HG03108 (cell line): ENCODE measurements at regions not wholly inside any gene's neighbourhood (a gene's known extent, or its start where the extent isn't known, plus 50 kb on each side); places are given as distances from the start of the nearest gene placed in this dataset.
"Not testable (repeated sequence)": the region's sequence is repeated elsewhere in the genome, so short reads cannot be mapped to it uniquely, and the experiment has no call there.

Source experiments
- ATAC-seq: cut with Tn5 transposase; IDR thresholded peaks from one replicate; pipeline ENCODE4 v1.9.1; 2021; ENCODE audit warnings: moderate library complexity; ENCODE audit not compliant: unreplicated experiment

GRCh38 chr4:155592179-155592937, 74.3 kb upstream of the GUCY1A1 start:
- ATAC-seq = no peak

DNA sequence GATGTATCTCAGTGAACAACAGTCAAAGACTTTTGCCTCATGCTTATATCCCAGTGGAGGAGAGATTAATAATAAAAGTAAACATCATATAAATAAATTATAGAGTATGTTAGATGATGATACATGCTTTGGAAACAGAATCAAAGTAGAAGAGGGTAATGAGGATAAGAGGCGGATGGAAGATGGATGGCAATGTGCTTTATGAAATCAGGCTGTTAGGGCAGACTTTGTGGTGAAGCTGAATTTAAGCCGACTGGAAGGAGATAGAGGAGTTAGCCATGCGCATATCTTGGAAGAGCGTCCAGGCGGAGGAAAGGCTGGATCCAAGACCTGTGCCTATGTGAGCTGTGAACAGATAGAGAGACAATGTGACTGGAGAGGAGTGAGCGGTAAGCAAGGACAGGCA, 74.9 kb upstream of the GUCY1A1 start:
- ATAC-seq = no peak

DNA sequence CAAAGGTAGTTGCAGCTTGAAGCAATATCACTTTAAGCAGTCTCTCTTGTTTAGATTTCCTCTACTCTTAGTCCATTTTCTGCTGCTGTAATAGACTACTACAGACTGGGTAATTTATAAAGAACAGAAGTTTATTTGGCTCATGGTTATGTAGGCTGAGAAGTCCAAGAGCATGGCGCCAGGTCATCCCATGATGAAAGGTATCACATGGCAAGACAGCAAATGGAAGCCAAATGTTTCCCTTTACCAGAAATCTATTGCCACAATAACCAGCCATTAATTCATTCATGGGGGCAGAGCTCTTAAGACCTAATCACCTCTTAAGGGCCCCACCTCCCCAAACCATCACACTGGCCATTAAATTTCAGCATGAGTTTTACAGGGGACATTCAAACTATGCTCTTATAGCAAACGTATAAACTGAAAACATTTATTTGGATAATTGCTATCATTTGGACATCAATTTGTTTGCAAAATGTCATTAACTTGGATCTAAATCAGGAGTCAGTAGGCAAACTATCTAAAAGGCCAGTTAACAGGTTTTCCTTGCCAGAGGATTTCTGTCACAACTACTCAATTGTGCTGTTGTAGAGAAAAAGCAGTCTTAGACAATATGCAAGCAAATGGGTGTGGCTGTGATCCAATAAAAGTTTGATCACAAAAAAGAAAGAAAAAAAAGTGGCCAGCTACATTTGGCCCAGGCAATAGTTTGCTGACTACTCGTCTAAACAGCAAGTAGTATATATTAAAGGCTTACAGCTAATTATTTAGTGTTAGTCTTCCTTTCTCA, 75.7 kb upstream of the GUCY1A1 start:
- no peak for ATAC-seq

DNA sequence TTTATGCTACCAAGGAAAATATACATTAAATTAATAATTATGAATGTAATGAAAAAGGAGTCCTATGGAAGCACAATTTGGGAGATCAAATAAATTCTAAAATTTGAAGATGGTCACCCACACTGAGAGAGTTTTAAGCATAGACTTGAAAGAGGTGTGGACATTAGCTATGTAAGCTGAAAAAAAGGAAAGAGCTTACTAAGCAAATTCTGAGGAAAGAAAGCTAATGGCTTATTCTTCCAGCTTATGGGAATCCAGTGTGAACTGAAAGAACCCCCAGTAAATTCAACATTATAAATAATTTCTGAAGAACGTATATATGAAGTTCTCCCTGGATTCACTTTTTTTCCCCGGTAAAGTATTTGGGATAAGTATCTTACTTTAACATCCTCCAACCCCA, 78.2 kb upstream of the GUCY1A1 start:
- no peak for ATAC-seq

- no peak for ATAC-seq
These were observed 78.9 kb upstream of the GUCY1A1 start for GRCh38 chr4:155587766-155588165.

GRCh38 chr4:155582971-155583437, 83.6 kb upstream of the GUCY1A1 start:
- ATAC-seq = no peak

DNA sequence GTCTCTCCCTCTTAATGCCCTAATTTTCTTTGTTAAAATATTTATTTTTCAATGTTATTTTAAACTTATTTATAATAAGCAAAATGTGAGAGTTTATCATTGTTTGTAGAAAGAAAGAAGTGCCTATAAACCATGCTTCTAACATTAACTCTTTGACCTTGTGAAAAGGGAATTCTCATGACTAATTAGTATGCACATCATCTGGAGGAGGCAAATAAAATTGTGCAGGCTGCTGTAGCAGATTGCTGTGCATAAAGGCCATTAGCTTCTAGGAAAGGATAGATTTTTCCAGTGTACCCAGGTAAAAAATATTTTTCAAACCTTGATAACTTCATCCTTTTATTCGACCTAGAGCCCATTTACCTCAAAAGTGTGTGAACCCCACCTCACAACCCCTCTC, 84.6 kb upstream of the GUCY1A1 start:
- ATAC-seq = no peak

DNA sequence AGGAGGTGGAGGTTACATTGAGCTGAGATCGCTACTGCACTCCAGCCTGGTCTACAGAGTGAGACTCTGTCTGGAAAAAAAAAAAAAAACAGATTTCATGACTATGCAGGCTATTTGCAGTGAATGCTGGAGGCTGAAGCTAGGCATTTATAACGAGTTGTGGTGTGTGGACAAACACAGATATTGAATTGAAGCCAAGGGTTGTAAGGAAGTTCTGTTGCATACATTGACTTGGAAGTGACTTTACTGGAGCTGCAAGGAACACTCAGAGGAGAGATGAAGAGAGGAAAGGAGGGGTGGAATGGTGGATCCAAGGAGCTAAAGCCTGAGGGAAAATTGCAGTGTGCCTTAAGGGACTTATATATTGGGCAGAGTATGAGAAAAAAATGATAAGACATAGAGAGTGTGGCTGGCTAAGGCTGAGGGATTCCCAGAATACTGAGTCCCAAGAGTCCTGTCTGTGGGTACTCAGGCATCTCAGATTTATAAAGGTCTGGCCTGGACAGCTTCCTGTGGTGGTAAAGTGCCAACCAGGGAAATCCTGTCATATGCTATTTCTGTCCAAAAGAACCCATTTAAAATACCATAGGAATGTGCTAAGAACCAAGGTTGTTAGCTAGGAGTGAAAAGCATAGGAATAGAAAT, 87.8 kb upstream of the GUCY1A1 start:
- no peak for ATAC-seq

- no peak for ATAC-seq
These were observed 88.4 kb upstream of the GUCY1A1 start for GRCh38 chr4:155578219-155578618.

DNA sequence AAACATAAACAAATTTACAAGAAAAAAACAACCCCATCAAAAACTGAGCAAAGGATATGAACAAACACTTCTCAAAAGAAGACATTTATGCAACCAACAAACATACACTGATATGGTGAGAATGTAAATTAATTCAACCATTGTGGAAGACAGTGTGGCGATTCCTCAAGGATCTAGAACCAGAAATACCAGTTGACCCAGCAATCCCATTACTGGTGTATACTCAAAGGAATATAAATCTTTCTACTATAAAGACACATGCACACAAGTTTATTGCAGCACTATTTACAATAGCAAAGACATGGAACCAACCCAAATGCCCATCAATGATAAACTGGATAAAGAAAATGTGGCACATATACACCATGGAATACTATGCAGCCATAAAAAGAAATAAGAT, 92.3 kb upstream of the GUCY1A1 start:
- ATAC-seq = not testable (repeated sequence)

DNA sequence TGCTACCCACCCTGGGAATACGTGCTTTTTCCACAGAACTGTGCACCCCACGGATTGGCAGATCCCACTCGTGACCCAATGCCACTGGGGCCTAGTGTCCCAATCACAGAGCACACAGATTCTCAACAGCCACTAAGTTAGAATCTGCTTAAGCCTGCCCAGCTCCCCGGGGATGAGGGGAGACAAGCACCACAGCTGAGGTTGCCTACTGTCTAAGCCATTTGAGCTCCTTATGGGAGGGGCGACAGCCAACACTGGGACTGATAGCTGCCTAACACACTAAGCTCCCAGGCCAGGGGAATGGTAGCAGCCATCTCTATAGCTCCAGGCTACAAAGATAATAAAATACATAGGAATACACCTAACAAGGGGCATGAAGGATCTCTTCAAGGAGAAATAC, 93.5 kb upstream of the GUCY1A1 start:
- no peak for ATAC-seq

GRCh38 chr4:155572106-155572703, 94.4 kb upstream of the GUCY1A1 start:
- ATAC-seq = no peak

GRCh38 chr4:155571184-155571944, 95.3 kb upstream of the GUCY1A1 start:
- ATAC-seq = no peak

DNA sequence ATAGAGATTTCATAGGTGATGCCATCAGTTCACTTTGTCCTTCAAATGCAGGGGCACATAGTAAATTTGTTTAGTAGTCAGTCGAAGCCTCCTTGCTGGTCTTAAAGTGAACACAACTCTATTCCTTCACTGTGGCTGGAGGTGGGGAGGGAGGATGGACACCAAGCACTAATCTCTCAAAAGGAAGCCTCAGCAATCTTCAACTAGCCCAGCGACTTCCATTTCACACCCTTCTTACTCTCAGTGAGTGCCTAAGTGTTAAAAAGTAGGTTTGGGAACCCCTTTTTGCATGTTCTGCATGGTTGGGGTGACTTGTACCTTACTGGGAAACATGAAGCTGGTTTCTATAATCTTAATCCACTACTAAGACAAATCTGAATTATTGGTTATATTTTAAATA, 96.0 kb upstream of the GUCY1A1 start:
- no peak for ATAC-seq

- no peak for ATAC-seq
These were observed 96.6 kb upstream of the GUCY1A1 start for GRCh38 chr4:155569960-155570515.

- ATAC-seq = no peak
These were observed 97.2 kb upstream of the GUCY1A1 start for GRCh38 chr4:155569471-155569870.

DNA sequence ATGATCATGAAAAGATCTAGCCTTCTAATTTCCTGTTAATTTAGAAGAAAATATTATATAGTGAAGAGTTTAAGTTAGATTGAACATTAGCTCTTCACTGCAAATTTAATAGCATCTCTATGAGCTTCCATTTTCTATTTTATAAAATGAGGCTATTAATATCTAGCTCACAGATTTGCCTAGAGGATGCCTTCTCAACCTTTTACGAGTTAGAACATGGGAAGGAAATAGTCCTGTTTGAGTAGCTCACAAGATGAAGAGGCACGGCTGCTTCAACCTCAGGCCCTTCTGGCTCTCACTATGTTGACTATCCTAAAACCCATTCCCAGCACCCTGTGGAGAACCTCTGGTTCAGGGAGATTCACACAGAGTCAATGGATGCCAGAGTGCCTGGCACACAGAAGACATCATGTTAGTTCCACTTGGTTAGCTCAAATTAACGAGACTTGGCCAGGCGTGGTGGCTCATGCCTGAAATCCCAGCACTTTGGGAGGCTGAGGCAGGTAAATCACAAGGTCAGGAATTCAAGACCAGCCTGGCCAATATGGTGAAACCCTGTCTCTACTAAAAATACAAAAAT, 97.9 kb upstream of the GUCY1A1 start:
- ATAC-seq = no peak

GRCh38 chr4:155566354-155566753, 100.3 kb upstream of the GUCY1A1 start:
- no peak for ATAC-seq

DNA sequence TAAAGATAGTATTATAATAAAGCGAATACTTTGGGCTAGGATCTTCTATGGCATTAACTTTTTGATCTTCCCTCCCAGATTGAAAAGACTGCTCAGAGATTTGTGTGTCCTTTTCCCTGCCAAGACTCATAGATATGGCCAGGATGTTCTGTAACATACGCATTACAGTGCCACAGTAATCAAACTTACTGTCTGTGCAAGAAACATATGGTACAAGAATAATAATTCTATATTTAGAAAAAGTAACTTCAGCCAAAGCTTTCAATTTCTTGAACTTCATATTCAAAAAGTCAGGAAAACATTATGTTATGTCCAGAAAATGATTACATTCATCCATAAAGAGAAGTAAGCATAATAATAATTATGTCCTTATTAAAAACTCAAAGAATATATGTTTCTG, 100.9 kb upstream of the GUCY1A1 start:
- ATAC-seq = no peak

- ATAC-seq = no peak
These were observed 101.3 kb upstream of the GUCY1A1 start for GRCh38 chr4:155565330-155565729.
